SH-SY5Y (cell line): ENCODE measurements at regions not wholly inside any gene's neighbourhood (a gene's known extent, or its start where the extent isn't known, plus 50 kb on each side); places are given as distances from the start of the nearest gene placed in this dataset.

Experiments used
- GATA2 ChIP-seq: IDR thresholded peaks from 2 replicates; pipeline ENCODE4 v1.6.1; 2011; ENCODE audit warnings: mild to moderate bottlenecking, low read depth, low read length
- GATA3 ChIP-seq: IDR thresholded peaks from 2 replicates; pipeline ENCODE4 v1.6.1; 2011; ENCODE audit warnings: low read depth, mild to moderate bottlenecking, low read length, moderate library complexity

DNA sequence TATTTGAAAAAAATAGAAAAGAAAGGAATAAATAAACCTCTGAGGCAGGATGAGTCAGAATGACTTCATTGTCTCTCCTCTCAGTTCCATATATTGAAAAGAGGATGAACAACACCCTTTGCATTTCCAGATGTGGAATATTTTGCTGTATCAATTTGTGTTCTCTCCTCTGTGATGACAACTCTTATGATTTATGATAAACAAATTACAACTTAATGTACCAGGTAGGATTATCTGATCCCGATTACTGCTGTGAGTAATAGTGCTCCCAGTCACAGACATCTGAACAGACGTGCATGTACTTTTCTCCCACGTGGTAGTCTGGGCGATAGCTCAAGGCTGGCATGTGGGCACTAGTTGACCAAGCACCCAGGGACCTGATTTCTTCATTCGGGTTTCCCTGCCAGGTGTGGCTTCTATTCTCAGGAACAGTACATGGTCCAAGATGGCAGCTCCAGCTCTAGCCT, 142.1 kb upstream of the SULF2 start:
- TF ChIP-seq GATA3 (no peak), GATA2 (no peak)
